DMS153 treated with DMSO at 0.1 percent for 48 hours (cell line): ENCODE measurements at regions not wholly inside any gene's neighbourhood (a gene's known extent, or its start where the extent isn't known, plus 50 kb on each side); places are given as distances from the start of the nearest gene placed in this dataset.

Experiments
- DNase-seq: peaks from one replicate; lab custom pipeline; 2025; ENCODE audit not compliant: unreplicated experiment; lab: John Stamatoyannopoulos, UW

- no peak for DNase-seq
These were observed 151.6 kb downstream of the C1orf94 start for GRCh38 chr1:34328281-34328799.

GRCh38 chr1:34330061-34330460, 153.4 kb downstream of the C1orf94 start:
- no peak for DNase-seq

GRCh38 chr1:34331020-34331926, 154.6 kb downstream of the C1orf94 start:
- no peak for DNase-seq

GRCh38 chr1:34332996-34333395, 156.3 kb downstream of the C1orf94 start:
- DNase-seq, result no peak

GRCh38 chr1:34338871-34339270, 162.2 kb downstream of the C1orf94 start:
- DNase-seq, result no peak

GRCh38 chr1:34341896-34342295, 165.2 kb downstream of the C1orf94 start:
- no peak for DNase-seq

GRCh38 chr1:34342334-34342733, 165.6 kb downstream of the C1orf94 start:
- DNase-seq, result no peak

GRCh38 chr1:34346128-34346527, 169.4 kb downstream of the C1orf94 start:
- no peak for DNase-seq

GRCh38 chr1:34353409-34353808, 176.7 kb downstream of the C1orf94 start:
- DNase-seq, result no peak

GRCh38 chr1:34354367-34354766, 177.7 kb downstream of the C1orf94 start:
- DNase-seq, result no peak

- DNase-seq, result no peak
These were observed 180.1 kb downstream of the C1orf94 start for GRCh38 chr1:34356853-34357252.

- DNase-seq, result no peak
These were observed 181.9 kb downstream of the C1orf94 start for GRCh38 chr1:34358636-34359035.

GRCh38 chr1:34359411-34359810, 182.7 kb downstream of the C1orf94 start:
- no peak for DNase-seq

- no peak for DNase-seq
These were observed 183.9 kb downstream of the C1orf94 start for GRCh38 chr1:34360574-34360973.

- DNase-seq, result no peak
These were observed 184.4 kb downstream of the C1orf94 start for GRCh38 chr1:34361121-34361520.

- no peak for DNase-seq
These were observed 185.2 kb downstream of the C1orf94 start for GRCh38 chr1:34361781-34362357.

- no peak for DNase-seq
These were observed 186.2 kb downstream of the C1orf94 start for GRCh38 chr1:34362949-34363348.

GRCh38 chr1:34363447-34363846, 186.7 kb downstream of the C1orf94 start:
- DNase-seq, result no peak

GRCh38 chr1:34363915-34364314, 187.2 kb downstream of the C1orf94 start:
- no peak for DNase-seq

GRCh38 chr1:34364376-34364775, 187.7 kb downstream of the C1orf94 start:
- DNase-seq, result no peak

- no peak for DNase-seq
These were observed 188.6 kb downstream of the C1orf94 start for GRCh38 chr1:34365295-34365694.
